CMK (cell line): ENCODE measurements at regions not wholly inside any gene's neighbourhood (a gene's known extent, or its start where the extent isn't known, plus 50 kb on each side); places are given as distances from the start of the nearest gene placed in this dataset.
A peak's percentile ranks its signal among the peaks of the same experiment; 100 is the strongest.

Experiments used
- DNase-seq: peaks from one replicate; pipeline ENCODE4 v3.0.0-alpha.2; 2010; ENCODE audit warnings: low read depth

GRCh38 chr21:18460979-18461378, 57.4 kb upstream of the TMPRSS15 start:
- no peak for DNase-seq

- DNase-seq, result no peak
Measured at GRCh38 chr21:18461743-18462142, 58.2 kb upstream of the TMPRSS15 start.

GRCh38 chr21:18467715-18468114, 64.1 kb upstream of the TMPRSS15 start:
- no peak for DNase-seq

GRCh38 chr21:18468790-18469189, 65.2 kb upstream of the TMPRSS15 start:
- no peak for DNase-seq

- no peak for DNase-seq
Measured at GRCh38 chr21:18476639-18477038, 73.1 kb upstream of the TMPRSS15 start.

GRCh38 chr21:18477043-18477442, 73.5 kb upstream of the TMPRSS15 start:
- no peak for DNase-seq

- no peak for DNase-seq
Measured at GRCh38 chr21:18478513-18478912, 74.9 kb upstream of the TMPRSS15 start.

- DNase-seq, result no peak
Measured at GRCh38 chr21:18488252-18488651, 84.7 kb upstream of the TMPRSS15 start.

GRCh38 chr21:18493422-18493821, 89.8 kb upstream of the TMPRSS15 start:
- DNase-seq, result no peak

- no peak for DNase-seq
Measured at GRCh38 chr21:18495523-18495922, 91.9 kb upstream of the TMPRSS15 start.

GRCh38 chr21:18498431-18498830, 94.8 kb upstream of the TMPRSS15 start:
- no peak for DNase-seq

GRCh38 chr21:18499761-18500376, 96.3 kb upstream of the TMPRSS15 start:
- DNase-seq, result peak; percentile 9

GRCh38 chr21:18518054-18518481, 114.5 kb upstream of the TMPRSS15 start:
- DNase-seq, result no peak

- no peak for DNase-seq
Measured at GRCh38 chr21:18521204-18521603, 117.6 kb upstream of the TMPRSS15 start.

GRCh38 chr21:18522181-18522972, 118.8 kb upstream of the TMPRSS15 start:
- no peak for DNase-seq

GRCh38 chr21:18524097-18524880, 120.7 kb upstream of the TMPRSS15 start:
- no peak for DNase-seq

GRCh38 chr21:18529254-18529653, 125.7 kb upstream of the TMPRSS15 start:
- DNase-seq, result no peak

- DNase-seq, result no peak
Measured at GRCh38 chr21:18542081-18542480, 138.5 kb upstream of the TMPRSS15 start.

- DNase-seq, result no peak
Measured at GRCh38 chr21:18545908-18546307, 142.3 kb upstream of the TMPRSS15 start.

- no peak for DNase-seq
Measured at GRCh38 chr21:18547347-18547746, 143.8 kb upstream of the TMPRSS15 start.

- no peak for DNase-seq
Measured at GRCh38 chr21:18548249-18548648, 144.7 kb upstream of the TMPRSS15 start.

- DNase-seq, result no peak
Measured at GRCh38 chr21:18549214-18549905, 145.8 kb upstream of the TMPRSS15 start.
